Glomerular visceral epithelial cell (primary cell): ENCODE measurements at regions not wholly inside any gene's neighbourhood (a gene's known extent, or its start where the extent isn't known, plus 50 kb on each side); places are given as distances from the start of the nearest gene placed in this dataset.
"Not testable (repeated sequence)": the region's sequence is repeated elsewhere in the genome, so short reads cannot be mapped to it uniquely, and the experiment has no call there.

Experiments used
- DNase-seq: peaks from one replicate; pipeline ENCODE4 v3.0.0-alpha.2; 2016; ENCODE audit errors: extremely low spot score

DNA sequence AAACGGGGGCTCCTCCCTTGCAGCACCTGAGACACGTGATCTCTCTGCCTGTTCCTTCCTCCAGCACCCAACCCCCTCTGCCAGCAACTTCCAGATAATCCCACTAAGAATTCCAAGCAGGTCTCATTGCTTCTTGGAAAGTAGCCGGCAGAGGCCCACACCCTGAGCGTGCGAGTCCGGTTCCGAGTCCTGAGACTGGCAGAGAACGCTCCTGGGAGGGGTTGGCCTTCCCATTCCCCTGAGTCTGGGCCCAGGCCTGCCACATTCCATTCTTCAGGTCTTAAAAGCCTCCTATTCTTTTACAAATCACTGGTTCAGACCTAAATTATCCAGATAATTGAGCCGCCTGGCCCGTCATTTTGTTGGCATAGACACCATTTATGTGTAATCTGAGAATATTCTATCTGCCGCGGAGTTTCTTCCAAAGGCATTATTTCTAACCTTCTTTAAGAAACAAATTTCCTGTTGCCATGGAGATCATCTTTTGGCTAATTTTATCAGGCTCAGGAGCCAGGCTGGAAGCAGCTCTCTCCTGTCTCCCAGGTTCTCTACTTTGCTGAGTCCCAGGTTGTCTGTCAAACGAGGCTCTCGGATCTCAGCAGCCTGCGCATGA, 165.4 kb downstream of the MYCN start:
- no peak for DNase-seq

DNA sequence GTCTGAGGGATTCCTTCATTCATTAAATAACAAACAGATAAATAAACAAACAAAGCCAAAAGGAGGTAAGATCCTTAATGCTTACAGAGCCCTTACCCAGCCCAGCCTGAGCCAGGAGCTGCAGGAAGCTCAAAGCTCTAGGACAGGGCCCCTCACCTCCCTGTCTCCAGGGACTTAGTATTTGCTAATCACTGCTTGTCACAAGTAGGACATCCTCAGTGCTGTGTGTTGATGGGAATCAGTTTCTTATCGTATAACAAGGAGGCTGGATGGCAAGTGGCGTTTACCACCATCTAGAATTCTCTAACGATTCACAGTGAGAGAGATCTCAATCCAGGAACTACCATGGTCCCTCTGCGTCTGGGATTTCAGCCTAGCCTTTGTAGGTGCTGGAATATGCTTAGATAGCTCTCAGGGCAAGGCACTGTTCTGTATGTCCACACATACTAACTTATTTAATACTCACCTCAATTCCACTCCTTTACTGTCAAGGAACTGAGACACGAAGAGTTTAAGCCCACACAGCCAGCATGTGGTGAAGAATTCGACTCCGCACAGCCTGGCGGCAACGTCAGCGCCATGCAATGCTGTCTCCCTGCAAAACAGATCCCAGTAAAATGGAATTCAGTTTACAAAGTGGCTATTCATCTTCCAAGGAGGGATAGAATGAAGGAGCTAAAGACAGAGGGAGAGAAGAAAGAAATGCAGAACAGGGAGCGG, 164.8 kb downstream of the MYCN start:
- no peak for DNase-seq

DNA sequence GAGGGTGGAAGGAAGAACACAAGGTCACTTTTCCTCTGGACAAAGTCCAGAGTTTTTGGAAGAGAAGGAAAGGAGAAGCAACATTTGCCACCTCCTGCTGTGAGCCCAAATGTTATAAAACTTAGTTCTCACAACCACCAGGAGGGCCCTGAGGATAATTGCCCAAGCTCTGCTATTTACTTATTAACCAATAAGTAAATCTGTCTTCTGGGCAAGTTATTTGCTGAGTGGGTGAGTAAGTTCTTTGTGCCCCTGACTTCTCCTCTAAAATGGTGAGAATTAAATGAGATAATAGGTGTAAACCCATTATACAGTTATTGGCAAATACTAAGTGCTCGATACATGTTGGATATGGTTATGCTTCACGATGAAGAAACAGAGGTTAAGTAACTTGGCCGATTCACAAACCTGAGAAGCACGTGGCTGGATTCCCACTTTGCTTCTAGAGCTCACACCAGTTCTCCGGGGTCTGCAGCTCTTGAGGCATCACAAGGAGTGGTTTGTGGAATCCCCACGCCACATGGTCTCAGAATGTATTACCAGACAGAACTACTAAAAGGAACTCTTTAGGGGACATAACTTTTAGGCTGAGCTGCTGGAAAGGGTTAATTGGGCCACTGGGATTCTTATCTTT, 164.1 kb downstream of the MYCN start:
- DNase-seq: no peak

DNA sequence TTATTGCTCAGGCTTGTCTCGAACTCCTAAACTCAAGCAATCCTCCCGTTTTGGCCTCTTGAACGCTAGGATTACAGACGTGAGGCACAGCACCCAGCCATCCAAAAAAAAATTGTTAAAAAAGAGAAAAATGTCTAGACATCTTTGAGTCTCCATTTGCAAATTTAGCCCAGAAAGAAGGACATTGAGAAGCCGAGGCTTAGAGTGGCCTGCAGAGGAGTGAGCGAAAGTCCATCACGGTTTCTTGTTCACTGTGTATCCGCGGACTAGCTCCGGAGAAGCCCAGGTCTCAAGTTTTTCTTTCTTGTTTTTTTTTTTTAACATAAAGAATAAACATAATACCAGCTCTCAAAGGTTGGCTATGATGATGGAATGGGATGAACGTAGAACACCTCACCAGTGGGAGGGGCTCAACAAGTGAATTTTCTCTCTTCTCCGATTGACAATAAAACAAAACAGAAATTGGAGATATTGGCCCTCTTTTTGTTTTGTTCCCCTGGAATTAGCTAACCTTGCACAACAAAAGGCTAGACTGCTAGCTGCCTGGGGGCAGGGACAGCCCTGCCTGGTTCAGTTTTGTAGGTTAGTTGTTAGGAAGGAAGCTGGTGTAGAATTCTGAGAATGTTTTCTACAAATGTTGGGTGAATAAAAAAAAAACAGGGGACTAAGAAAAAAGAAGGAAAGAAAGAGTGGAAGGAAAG, 163.4 kb downstream of the MYCN start:
- DNase-seq: no peak

DNA sequence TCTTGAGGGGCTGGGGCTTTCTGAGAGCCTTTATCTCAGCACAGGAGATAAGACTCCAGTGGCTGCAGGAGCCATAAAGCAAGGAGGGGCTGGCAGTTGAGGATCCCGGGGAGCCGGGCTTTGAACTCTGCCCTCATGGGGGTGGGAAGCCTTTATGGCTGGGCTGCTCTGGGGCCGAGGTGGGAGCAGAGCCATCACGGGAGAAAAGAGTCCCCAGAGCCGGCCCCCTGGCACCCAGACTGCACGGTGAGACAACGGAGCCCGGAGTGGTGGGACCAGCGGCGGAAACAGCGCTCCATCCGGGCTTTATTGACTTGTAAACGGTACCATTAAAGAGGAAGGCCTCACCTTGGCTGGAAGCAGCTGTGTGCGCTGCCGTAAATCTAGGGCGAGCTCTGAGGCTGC, 162.6 kb downstream of the MYCN start:
- DNase-seq: no peak

DNA sequence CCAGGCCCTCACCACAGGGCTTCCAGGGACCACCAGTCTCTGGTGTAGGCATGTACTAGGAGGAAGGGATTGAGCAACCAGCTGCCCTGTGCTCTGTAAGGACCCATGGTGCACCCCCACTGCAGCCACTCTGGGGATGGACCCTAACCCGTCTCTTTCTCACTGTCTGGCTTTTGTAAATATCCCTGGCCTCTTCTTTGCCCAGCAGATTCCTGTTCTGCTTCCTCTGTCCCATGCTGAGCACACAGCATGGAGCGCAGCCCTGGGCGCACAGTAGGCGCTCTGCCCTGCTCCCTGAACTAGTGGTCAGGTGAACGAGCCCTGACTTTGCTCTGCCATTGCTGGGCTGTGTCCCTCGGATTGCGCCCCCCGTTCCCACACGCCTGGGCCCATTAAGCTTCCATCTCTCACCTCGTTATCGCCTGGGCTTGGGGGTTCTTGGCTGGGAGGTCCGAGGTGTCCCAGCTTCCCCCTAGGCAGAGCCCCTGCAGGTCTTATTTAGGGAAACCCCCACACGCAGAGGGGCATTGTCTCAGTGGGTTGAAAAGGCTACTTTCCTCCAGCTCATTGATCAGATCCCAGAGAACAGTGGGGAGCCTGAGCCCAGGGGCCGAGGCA, 162.1 kb downstream of the MYCN start:
- no peak for DNase-seq

DNA sequence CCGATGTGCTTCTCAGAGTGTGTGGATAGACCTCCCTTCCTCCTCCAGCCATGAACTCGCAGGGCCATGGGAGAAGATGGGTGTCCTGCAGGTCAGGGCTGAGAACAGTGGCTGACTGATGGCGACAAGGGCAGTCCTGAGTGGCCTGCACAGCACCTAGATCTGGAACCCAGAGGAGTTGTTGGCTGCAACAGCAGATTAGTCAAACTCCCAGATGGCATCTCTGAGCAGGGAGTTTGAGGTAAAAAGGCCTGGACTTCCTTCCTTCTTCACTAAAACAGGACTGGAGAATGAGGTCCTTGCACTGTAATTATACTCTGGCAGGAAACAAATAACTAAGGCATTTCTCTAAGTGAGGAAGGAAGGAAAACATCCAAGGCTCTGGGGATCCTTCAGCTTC, 160.8 kb downstream of the MYCN start:
- no peak for DNase-seq

DNA sequence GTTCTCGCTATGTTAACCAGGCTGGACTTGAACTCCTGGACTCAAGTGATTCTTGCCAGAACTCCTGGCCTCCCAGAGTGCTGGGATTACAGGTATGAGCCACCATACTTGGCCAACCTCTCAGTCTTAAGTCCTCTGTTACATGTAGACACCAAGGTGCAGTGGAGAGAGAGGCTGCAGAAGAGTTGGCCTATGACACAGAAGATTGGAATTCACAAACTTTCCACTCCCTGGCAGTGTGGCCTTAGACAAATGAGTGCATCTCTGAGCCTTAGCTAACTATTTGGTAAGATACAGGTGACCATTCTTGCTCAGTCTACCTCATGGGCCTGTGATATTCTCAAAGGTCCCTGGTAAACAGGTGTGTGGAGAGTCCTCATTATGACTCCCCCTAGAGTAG, 159.7 kb downstream of the MYCN start:
- no peak for DNase-seq

DNA sequence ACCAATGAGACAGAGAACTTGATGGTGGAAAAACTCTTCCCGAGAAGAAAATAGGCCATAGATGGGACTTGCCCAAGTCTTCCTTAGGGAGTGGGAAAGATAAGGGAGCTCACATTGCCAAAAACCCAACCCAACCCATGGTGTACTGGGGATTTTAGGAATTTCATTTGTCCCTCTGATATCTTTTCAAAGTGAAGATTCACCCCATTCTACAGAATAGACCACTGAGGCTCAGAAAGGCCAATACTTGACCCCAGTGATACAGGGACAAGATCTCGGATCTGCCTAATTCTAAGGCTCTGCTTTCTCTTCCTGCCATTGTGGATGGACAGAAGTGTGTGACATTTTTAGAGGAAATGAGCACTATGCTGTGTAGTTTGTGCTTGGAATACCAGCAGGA, 159.0 kb downstream of the MYCN start:
- no peak for DNase-seq

DNA sequence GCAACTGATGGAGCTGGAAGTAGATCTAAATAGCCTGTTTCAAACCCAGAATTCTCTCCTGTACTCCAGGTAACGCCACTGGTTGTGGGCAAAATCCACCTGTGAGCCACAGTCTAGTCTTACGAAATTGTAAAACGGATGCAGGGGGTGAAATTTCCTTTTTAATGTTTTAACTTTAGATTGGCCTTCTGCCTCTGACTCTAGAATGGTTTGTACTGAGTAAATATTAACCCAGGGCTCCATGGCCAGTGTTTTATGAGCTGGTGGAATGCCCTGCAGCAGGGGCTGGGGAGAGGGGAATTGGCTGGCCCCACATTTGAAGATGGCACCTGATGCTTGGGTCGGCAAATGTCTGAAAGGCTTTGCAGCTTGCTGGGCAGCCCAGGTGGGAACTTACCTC, 156.6 kb downstream of the MYCN start:
- DNase-seq: no peak

DNA sequence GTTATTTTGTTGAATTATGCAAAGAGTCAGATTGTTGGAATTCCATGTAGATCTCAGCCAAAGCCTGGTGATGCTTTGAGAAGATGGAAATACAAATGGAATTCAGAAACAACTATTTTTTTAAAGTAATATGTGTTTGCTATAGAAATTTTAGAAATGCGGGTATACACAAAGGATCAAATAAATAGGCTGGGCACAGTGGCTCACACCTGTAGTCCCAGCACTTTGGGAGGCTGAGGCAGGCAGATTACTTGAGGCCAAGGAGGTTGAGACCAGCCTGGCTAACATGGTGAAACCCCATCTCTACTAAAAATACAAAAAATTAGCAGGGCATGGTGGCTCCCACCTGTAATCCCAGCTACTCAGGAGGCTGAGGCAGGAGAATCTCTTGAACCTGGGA, 155.1 kb downstream of the MYCN start:
- not testable (repeated sequence) for DNase-seq

DNA sequence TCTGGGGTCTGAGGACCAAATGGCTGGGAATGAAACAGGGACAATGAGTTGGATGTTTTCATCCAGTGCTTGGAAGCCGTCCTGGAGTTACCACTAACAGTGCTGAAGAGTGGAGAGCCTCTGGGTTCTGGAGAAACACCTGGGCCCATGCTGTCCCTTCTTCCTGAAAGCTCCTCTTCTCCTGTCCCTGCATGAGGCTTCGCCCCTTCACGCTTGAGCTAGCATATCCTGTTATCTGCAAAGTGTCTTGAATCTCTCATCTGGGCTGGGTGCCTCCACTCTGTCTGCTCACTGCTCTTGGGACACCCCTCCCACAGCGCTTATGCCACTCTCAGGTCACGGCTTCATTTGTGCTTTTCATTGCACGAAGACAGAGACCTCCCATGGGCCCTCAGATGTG, 154.5 kb downstream of the MYCN start:
- DNase-seq: no peak

DNA sequence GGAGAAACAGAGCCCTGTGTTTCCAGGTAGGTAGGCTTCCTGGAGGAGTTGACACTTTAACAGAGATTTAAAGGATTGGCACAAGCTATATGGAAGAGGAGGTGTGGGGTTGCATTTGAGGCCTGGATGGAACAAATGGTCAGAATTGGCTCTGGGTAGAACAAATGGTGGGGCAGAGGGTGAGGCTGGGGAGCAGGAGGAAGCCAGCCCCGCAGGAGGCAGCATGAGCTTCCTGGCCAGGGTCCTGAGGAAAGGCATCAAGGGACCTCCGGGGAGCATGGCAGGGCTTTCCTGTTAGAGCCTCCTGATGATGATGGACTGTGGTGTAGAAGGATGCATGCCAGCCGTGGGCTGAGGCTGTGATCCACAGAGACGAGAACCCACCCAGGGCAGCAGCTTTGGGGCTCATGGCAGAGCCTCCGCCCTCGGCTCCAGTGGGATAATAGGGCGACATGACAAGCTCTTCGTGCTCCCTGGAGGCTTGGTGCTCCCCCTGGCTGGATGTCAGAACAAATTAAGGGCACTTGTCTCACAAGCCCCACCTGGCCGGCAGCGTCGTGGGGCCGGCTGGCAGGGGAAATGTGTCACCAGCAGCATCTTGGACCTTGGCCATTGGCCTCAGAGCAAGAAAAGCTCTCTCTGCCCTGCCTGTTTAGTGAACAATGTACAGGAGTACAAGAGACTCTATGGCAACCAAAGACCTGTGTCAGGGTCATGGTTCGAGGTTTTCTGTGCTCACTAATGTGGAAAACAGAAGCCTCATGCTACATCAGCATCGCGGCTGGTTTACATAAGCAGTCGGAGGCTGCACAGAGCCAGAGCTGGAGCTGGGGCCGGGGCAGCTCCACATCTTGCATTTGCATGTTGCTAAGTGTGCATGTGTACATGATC, 153.5 kb downstream of the MYCN start:
- DNase-seq: no peak

DNA sequence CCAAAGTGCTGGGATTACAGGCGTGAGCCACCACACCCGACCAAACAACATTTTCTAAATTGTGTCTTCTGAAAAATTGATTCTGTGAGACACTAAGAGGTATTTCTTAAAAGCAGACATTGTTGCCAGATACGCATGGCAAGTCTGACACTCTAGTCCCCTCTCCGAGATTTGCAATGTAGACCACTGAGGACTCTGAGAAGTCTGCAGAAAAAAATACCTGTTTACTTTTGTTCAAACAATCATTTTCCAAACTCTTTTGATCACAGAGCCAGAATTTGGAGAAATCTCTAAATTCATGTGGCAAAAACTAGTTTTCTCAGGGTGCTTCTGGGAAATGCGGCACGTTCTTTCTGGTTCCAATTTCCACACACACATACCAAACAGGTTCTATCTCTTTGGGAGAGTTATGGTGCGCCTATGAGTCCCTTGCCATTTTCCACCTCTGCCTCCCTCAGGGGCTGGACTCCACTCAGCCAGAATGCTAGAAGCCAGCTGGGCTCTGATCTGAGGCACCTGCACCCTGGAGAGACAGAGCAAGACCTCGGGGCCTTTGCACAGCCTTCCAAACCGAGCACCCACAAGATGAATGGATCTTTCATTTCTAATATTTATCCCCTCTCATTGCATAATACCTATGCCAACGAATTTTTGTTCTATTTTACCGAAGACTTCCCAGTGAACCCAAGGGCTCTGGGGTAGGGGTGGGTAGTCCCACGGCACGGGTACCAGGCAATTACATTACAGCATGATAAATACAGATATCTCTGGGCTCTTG, 152.7 kb downstream of the MYCN start:
- DNase-seq: no peak

DNA sequence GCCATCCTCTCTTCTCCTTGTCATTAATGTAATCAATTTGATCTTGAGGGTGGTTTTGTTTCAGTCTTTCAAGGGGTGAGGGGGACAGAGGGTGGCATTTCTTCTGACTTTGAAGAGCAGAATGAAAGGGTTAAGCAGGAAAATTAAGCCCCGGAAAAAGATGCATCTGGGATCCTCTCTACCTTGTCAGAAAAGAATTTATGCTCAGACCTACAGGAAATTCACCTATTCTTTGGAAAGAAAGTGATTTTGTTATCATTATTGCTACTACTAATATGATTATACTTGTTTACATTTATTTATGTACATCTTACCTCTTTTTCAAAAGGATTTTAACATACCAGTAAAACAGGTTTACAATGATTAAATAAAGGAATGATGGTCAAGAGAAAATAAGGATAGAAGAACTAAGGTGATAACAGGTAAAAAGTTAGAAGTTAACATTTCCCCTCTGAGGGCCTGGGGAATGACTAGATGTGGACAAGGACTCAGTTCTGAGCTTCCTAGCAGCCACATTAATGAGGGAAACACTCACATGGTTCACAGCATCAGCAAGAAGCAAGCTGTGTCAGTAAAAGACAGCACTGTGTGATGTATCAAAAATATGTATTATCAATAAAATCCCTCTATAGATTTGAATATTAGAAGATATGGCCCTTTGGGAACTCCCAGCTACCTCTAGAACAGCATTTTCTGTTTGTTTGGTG, 151.4 kb downstream of the MYCN start:
- DNase-seq: no peak

DNA sequence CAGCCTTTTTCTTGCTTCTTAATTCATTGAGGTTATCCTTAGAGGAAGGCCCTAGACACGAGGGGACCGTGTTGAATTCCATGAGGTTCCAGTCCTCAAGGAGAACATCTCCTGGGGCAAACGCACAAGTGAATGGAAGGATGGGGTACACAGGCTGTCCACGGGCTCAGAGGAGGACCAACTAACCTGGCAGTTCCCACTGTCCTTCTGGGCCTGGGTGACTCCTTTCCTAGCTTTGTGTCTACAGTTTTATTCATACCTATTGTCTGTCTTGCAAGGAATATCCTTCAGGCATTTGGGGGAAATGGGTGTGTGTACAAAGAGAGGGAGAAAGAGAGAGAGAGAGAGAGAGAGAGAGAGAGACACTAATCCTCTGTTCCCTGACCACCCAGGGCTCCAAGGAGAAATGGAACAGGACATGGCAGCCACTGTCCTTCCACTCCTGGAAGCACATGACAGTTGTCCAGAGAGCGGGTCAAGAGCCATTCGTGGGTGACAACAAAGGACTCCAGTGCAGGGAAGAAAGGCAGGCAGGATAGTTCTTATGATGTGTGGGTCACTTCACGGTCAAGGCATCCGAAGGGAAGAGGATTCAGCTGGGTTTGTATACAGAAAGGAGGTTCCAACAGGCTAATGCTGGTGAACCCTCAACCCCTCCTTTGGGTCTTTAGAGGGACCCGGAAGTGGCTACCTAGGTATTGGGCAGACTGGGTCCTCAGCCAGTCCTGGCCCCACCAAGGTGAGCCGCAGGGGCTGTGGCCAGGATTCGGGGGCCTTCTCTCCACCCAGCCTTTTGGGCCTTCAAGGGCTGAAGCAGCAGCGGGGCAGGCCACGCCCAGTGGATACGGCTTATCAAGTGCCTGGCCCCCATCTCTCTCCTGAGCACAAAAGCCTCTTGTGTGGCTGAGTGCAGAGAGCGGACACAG, 150.6 kb downstream of the MYCN start:
- DNase-seq: no peak

DNA sequence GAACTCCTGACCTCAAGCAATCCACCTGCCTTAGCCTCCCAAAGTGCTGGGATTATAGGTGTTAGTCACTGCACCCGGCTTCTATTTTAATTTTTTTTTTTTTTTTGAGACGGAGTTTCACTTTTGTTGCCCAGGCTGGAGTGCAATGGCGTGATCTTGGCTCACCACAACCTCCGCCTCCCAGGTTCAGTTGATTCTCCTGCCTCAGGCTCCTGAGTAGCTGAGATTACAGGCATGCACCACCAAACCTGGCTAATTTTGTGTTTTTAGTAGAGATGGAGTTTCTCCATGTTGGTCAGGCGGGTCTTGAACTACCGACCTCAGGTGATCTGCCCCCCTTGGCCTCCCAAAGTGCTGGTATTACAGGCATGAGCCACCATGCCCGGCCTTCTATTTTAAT, 149.1 kb downstream of the MYCN start:
- DNase-seq: not testable (repeated sequence)

DNA sequence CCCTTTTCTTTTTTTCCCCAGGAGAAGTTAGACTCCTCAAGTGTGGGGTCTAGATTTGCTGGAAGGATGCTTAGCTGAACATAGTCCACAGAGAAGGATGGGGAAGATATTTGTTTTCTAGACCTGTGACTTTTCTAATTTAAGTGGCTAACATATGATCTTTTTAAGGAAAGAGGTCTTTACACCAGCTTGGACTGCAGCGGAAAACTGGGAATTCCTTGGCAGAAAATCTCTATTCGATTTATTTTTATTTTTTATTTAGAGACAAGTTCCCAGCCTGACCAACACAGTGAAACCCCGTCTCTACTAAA, 148.4 kb downstream of the MYCN start:
- no peak for DNase-seq
